Body of pancreas (tissue), 4 donors: ENCODE measurements at regions not wholly inside any gene's neighbourhood (a gene's known extent, or its start where the extent isn't known, plus 50 kb on each side); places are given as distances from the start of the nearest gene placed in this dataset.

Experiments used
- CTCF ChIP-seq, 7 experiments: fragments of 450-650 bp in 4 of 7; fragments of 200-600 bp in 3 of 7; sonication (generic) in 3 of 7; IDR thresholded peaks; one replicate each; pipeline ENCODE4 v1.5.1; 2016 to 2019; ENCODE audit warnings: antibody characterized with exemption in 7 of 7
- POLR2A ChIP-seq, 3 donors: fragments of 450-650 bp; IDR thresholded peaks; one replicate each; pipeline ENCODE4 v1.6.1; 2016; ENCODE audit warnings: antibody characterized with exemption in 3 of 3, mild to moderate bottlenecking in 2 of 3

DNA sequence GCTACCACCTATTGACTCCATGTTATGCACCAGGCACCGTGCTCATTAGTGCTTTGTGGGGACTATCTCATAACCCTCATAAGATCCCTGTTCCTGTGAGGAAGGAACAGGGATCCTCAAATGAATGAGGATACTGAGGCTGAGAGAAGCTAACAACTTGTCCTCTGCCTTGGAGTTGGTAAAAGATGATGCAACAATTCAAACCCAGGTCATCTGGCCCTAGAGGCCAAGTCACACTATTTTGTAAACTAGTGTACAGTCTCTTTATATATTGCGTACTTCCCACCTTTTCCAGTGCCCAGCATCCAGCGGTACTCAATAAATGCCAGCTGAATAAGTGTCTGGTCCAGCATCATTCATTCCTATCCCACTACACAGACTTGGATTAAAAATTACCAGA, 92.6 kb downstream of the RCN1 start:
- TF ChIP-seq POLR2A (IDR thresholded peaks at IDR 0.05) = no peak
- no peak for TF ChIP-seq CTCF (IDR thresholded peaks at IDR 0.05)
